ENCODE measurements at regions not wholly inside any gene's neighbourhood (a gene's known extent, or its start where the extent isn't known, plus 50 kb on each side); places are given as distances from the start of the nearest gene placed in this dataset.

DNA sequence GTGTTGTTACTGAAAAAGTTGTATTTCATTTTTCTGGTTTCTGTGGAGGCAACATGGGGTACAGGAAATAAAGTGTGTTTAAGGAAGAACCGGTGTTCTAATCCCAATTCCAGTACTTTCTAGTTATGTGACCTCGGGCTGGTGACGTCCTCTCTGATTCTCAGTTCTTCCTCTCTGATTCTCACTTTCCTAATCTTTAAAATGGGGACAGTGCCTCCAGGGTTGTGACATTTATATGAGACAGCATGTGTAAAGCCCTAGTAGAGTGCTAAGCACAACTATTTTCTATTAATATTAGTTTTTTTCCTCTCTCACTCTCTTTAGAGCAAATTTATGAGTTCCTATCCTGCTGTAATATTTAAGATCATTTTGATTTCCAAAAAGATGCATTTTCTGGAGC lies 50.9 kb upstream of the PTPDC1 start:
- Histone ChIP-seq H3K9me3 (no peaks in the 10 kb centered on the region), H3K4me3 (no peak overlapping the region), H3K27ac (no peak overlapping the region), H3K4me1 (peaks cover 0 to 8% of the 10 kb centered on the region in 2 donors), H3K27me3 (no peaks in the 10 kb centered on the region), H3K36me3 (no peaks in the 10 kb centered on the region)
- intact Hi-C loops (cut with DNase I) = loop anchor here (5.0 kb wide), 1 partner anchor 99 kb away; no protein-coding TSS in a partner anchor
- TF ChIP-seq, protein P1, sequence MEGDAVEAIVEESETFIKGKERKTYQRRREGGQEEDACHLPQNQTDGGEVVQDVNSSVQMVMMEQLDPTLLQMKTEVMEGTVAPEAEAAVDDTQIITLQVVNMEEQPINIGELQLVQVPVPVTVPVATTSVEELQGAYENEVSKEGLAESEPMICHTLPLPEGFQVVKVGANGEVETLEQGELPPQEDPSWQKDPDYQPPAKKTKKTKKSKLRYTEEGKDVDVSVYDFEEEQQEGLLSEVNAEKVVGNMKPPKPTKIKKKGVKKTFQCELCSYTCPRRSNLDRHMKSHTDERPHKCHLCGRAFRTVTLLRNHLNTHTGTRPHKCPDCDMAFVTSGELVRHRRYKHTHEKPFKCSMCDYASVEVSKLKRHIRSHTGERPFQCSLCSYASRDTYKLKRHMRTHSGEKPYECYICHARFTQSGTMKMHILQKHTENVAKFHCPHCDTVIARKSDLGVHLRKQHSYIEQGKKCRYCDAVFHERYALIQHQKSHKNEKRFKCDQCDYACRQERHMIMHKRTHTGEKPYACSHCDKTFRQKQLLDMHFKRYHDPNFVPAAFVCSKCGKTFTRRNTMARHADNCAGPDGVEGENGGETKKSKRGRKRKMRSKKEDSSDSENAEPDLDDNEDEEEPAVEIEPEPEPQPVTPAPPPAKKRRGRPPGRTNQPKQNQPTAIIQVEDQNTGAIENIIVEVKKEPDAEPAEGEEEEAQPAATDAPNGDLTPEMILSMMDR (IDR thresholded peaks at IDR 0.05) = no peak
- DNase-seq (ENCODE audit: low spot score in 2 of 2) = no peak

DNA sequence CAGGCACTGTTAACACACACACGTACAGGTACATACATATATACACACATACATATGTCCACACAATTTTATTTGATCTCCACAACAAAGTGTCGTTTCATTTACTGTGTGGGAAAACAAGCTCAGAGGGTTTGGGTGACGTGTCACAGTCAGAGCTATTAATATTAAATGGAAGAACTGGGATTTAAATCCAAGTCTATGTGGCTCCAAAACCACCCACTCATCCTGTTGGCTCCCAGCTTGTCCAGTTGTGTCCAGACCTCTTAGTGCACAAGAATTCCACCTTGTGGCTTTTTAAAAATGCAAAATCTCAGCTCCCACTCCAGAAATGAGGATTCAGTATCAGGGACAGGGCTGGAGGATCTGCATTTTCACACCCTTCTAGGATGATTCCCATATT lies 52.3 kb upstream of the PTPDC1 start:
- Histone ChIP-seq H3K27me3 (no peaks in the 10 kb centered on the region), H3K36me3 (no peaks in the 10 kb centered on the region), H3K4me1 (peaks cover 0 to 8% of the 10 kb centered on the region in 2 donors), H3K27ac (peak overlapping the region in 1 of 2 donors; percentile 79), H3K4me3 (peak overlapping the region; percentile 94 to 95), H3K9me3 (no peaks in the 10 kb centered on the region)
- intact Hi-C loops (cut with DNase I) = loop anchor here (2.0 to 5.0 kb wide), 3 partner anchors 25 to 100 kb away; no protein-coding TSS in a partner anchor
- TF ChIP-seq, protein P1 (IDR thresholded peaks at IDR 0.05) = no peak
- no peak for DNase-seq (ENCODE audit: low spot score in 2 of 2)

DNA sequence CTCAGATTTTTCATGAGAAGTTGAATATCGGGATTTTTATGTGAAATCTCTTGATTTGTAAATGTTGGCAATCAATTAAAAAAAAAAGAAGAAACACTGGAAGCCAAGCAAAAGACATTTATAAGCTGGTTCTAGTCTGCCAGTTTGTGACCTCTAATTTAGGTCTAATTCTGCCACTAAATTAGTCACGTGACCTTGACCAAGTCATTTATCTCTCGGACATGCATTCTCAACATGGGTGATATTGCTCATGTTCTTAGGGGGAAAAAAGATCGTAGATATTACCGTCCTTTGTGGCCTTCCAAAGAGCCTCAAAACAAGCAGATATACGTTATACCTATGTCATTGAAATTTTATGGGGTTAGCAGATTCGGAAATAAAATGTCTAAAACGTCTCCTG lies 52.9 kb upstream of the PTPDC1 start:
- no peaks in the 10 kb centered on the region for H3K36me3 ChIP-seq
- no peaks in the 10 kb centered on the region for H3K9me3 ChIP-seq
- peak overlapping the region in 1 of 2 donors; percentile 79 for H3K27ac ChIP-seq
- TF ChIP-seq, protein P1 (IDR thresholded peaks at IDR 0.05) = no peak
- no peak for DNase-seq (ENCODE audit: low spot score in 2 of 2)
- H3K4me3 ChIP-seq = peak overlapping the region; percentile 94 to 95
- H3K4me1 ChIP-seq = peaks cover 0 to 8% of the 10 kb centered on the region in 2 donors
- intact Hi-C loops (cut with DNase I) = loop anchor here (2.0 to 5.0 kb wide), 3 partner anchors 25 to 101 kb away; no protein-coding TSS in a partner anchor
- H3K27me3 ChIP-seq = no peaks in the 10 kb centered on the region

DNA sequence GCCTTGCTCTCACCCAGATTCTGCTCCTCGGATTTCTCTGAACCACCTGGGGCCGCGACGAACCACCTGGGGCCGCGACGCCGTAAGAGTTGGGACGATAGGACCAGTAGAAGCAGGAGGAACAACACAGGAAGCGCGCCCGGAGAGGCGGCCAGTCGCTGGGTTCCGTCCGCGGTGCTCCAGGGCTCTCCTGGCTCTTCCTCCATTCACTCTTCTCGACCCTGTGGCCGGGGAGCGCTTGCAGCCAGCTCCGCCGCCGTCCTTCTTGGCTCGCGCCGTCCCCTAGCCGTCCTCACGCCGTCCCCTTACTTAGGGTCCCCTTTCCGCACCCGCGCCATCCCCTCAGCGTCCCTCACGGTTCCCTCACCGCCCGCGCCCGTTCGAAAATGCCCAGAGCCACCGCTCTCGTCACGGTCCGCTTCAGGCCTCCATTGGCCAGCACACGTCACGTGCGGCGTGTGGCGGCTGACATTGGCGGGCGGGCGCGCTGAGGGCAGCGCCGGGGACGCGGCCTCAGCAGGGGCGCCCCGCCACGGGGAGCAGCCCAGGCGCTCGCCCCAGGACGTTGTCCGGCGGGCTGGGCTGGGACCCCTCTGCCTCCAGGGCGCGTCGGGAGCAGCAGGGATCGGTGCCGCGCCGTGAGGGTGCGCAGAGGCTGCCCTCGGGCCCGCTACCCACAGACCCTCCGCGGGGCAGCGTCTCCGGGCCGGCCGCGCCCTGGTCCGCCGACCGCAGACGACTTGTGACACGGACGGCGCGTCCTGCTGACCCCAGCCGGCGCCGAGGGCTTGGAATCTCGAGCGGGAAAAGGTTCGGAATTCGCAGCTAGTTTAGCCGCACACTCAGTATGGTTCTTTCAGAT lies 53.7 kb upstream of the PTPDC1 start:
- H3K27me3 ChIP-seq = no peaks in the 10 kb centered on the region
- TF ChIP-seq, protein P1 (IDR thresholded peaks at IDR 0.05) = no peak
- H3K9me3 ChIP-seq = no peaks in the 10 kb centered on the region
- H3K27ac ChIP-seq = peak overlapping the region; percentile 79 to 82
- peak overlapping the region; percentile 94 to 95 for H3K4me3 ChIP-seq
- peak; percentile 37 to 92 for DNase-seq (ENCODE audit: low spot score in 2 of 2)
- no peaks in the 10 kb centered on the region for H3K36me3 ChIP-seq
- peaks cover 0 to 8% of the 10 kb centered on the region in 2 donors for H3K4me1 ChIP-seq
- intact Hi-C loops (cut with DNase I) = loop anchor here (1.0 to 5.0 kb wide), 4 partner anchors 26 to 136 kb away; no protein-coding TSS in a partner anchor

DNA sequence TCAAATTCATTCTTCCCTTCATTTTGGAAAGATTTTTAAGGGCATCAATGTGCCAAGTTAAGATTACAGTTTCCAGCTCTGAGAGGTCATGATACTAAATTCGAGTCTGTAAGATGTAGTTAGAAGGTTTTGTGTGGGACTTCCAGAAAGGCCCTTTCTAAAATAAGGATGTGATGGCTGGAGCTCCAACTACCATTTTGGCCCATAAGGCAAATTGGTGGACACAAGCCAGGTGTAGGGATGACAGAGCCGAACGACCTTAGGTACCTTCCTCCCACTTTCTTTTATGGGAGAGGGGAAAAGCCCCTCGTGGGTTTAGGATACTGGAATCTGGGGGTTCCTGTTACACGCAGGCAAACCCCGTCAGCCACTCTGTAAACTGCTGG lies 54.3 kb upstream of the PTPDC1 start:
- Histone ChIP-seq H3K27ac (peak overlapping the region; percentile 79 to 82), H3K27me3 (no peaks in the 10 kb centered on the region), H3K4me3 (peak overlapping the region; percentile 94 to 95), H3K9me3 (no peaks in the 10 kb centered on the region), H3K4me1 (peaks cover 0 to 8% of the 10 kb centered on the region in 2 donors), H3K36me3 (no peaks in the 10 kb centered on the region)
- no peak for DNase-seq (ENCODE audit: low spot score in 2 of 2)
- TF ChIP-seq, protein P1 (IDR thresholded peaks at IDR 0.05) = no peak
- intact Hi-C loops (cut with DNase I) = loop anchor here (1.0 to 5.0 kb wide), 4 partner anchors 27 to 136 kb away; no protein-coding TSS in a partner anchor
